Gastroesophageal sphincter (tissue), 3 donors: ENCODE measurements at regions not wholly inside any gene's neighbourhood (a gene's known extent, or its start where the extent isn't known, plus 50 kb on each side); places are given as distances from the start of the nearest gene placed in this dataset.

Source experiments
- CTCF ChIP-seq, 4 experiments: fragments of 200-600 bp in 2 of 4; fragments of 450-650 bp in 2 of 4; sonication (generic) in 1 of 4; IDR thresholded peaks; one replicate each; pipeline ENCODE4 v1.5.1; 2017 to 2019; ENCODE audit warnings: antibody characterized with exemption in 4 of 4, mild to moderate bottlenecking in 2 of 4, moderate library complexity in 2 of 4
- EP300 ChIP-seq: sonication (generic); formaldehyde crosslinking; IDR thresholded peaks from one replicate; pipeline ENCODE4 v1.6.1; 2017; ENCODE audit warnings: antibody characterized with exemption, mild to moderate bottlenecking
- POLR2A ChIP-seq, 2 donors: fragments of 450-650 bp; IDR thresholded peaks; one replicate each; pipeline ENCODE4 v1.6.1; 2017; ENCODE audit warnings: antibody characterized with exemption in 2 of 2, mild to moderate bottlenecking in 2 of 2, moderate library complexity in 1 of 2

DNA sequence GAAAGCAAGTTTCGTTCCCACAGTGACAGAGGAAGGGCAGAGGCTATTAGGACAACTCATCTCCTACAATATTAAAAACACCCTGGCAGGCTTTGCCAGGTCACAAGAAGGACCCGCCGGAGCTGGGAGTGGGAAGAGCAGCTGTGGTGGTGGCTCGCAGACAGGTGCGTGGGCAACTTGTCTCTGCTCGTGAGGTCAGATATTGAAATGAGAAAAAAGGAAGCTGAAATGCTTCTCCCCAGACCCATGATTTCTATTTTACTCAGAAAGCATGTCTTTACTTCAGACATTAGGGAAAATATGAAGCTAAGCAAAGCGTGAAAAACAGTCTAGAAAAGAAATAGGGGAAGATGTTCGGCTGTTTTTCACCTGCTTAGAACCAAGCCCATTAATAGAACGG, 166.3 kb upstream of the EEF1E1 start:
- TF ChIP-seq POLR2A (IDR thresholded peaks at IDR 0.05) (no peak), CTCF (IDR thresholded peaks at IDR 0.05) (no peak), EP300 (no peak)
